ENCODE measurements at regions not wholly inside any gene's neighbourhood (a gene's known extent, or its start where the extent isn't known, plus 50 kb on each side); places are given as distances from the start of the nearest gene placed in this dataset.

GRCh38 chr12:131385313-131386166, 325.4 kb upstream of the SFSWAP start:
- no peak overlapping the region for H3K27ac ChIP-seq (ENCODE audit: extremely low read depth, low read depth, low read length)
- ATAC-seq (no peak), FAIRE-seq (no peak), DNase-seq (ENCODE audit: extremely low read depth in 1 of 4, low spot score in 3 of 4) (no peak)
- H3K36me3 ChIP-seq (ENCODE audit: control insufficient read depth, insufficient read depth, low read length): no peaks in the 10 kb centered on the region
- peaks cover 0 to 41% of the 10 kb centered on the region in 2 experiments; a peak in 3 of 5 replicates for H3K4me1 ChIP-seq (replicated peaks in 1 of 2; ENCODE audit: control insufficient read depth in 2 of 2, insufficient read depth in 2 of 2, low read length in 2 of 2)
- H3K4me3 ChIP-seq: no peak overlapping the region
- intact Hi-C loops (cut with micrococcal nuclease) (no loop called here), in situ Hi-C loops (cut with MboI) (no loop called here)
- H3K79me2 ChIP-seq (ENCODE audit: control insufficient read depth, insufficient read depth, low read length): no peaks in the 10 kb centered on the region
- no peaks in the 10 kb centered on the region for H3K9me1 ChIP-seq (ENCODE audit: control insufficient read depth, insufficient read depth, low read length)
- peaks cover 13 to 51% of the 10 kb centered on the region in 2 experiments; a peak in 4 of 5 replicates for H3K27me3 ChIP-seq (ENCODE audit: control insufficient read depth in 2 of 2, insufficient read depth in 2 of 2, low read length in 2 of 2)
- H2AFZ ChIP-seq (ENCODE audit: low read depth, low read length): no peak overlapping the region
- CTCF ChIA-PET (ENCODE audit: low intra/inter-chr PET ratio): no interaction called here
- no peak overlapping the region for H3K9ac ChIP-seq (ENCODE audit: insufficient read depth in 1 of 2, low read depth in 2 of 2, low read length in 2 of 2)
- POLR2A ChIA-PET: interaction anchor here (0.5 to 0.6 kb wide), 2 partner anchors 29 to 1586 kb away, joined by 3 read pairs; no protein-coding TSS in a partner anchor
- 12% methylated on average over 24 of the region's 26 CpGs for WGBS (ENCODE audit: insufficient coverage, low coverage, missing lambda C conversion rate)
- no TSS peak for BruUV-seq (replicated peaks)
- H4K20me1 ChIP-seq (replicated peaks; ENCODE audit: control insufficient read depth, insufficient read depth, low read length): no peaks in the 10 kb centered on the region; the same call in 1 of the 2 replicates
- H3K9me3 ChIP-seq (replicated peaks; ENCODE audit: control insufficient read depth, insufficient read depth, low read depth, low read length): no peaks in the 10 kb centered on the region
- no peak overlapping the region for H3K4me2 ChIP-seq (ENCODE audit: insufficient read depth, low read length)
- TF ChIP-seq FOSL1 (tag; conservative IDR thresholded peaks at IDR 0.05) (no peak), PREB (CRISPR knock-in tag; IDR thresholded peaks at IDR 0.05) (no peak), NEUROD1 (IDR thresholded peaks at IDR 0.05; ENCODE audit: borderline replicate concordance, low read depth, low read length, partially characterized antibody) (no peak), TAF1 (IDR thresholded peaks at IDR 0.05; ENCODE audit: control insufficient read depth, extremely low read depth, insufficient read depth, low read length, severe bottlenecking) (no peak), RBM15 (IDR thresholded peaks at IDR 0.05; ENCODE audit: insufficient read depth, low read length) (no peak), SMARCB1 (IDR thresholded peaks at IDR 0.05; ENCODE audit: insufficient read length, low read depth) (no peak), CHD2 (IDR thresholded peaks at IDR 0.05; ENCODE audit: low read depth, low read length) (no peak), KAT7 (CRISPR knock-in tag; IDR thresholded peaks at IDR 0.05; ENCODE audit: borderline replicate concordance) (no peak), RBM22 (IDR thresholded peaks at IDR 0.05; ENCODE audit: low read depth, low read length, poor library complexity, severe bottlenecking) (no peak), ZBTB9 (CRISPR knock-in tag; IDR thresholded peaks at IDR 0.05) (no peak), NELFE (IDR thresholded peaks at IDR 0.05; ENCODE audit: insufficient read depth, insufficient read length) (no peak), USF2 (CRISPR knock-in tag; IDR thresholded peaks at IDR 0.05) (no peak), BRF2 (IDR thresholded peaks at IDR 0.05; ENCODE audit: borderline replicate concordance, insufficient read depth, insufficient read length) (no peak), ZSCAN32 (CRISPR knock-in tag; IDR thresholded peaks at IDR 0.05) (no peak), ATF2 (CRISPR knock-in tag; IDR thresholded peaks at IDR 0.05) (no peak)
